ENCODE measurements at regions not wholly inside any gene's neighbourhood (a gene's known extent, or its start where the extent isn't known, plus 50 kb on each side); places are given as distances from the start of the nearest gene placed in this dataset.

- TF ChIP-seq GLIS3 (CRISPR knock-in tag; IDR thresholded peaks at IDR 0.05) (no peak), ZNF8 (CRISPR knock-in tag; IDR thresholded peaks at IDR 0.05) (no peak), ZNF70 (CRISPR knock-in tag; IDR thresholded peaks at IDR 0.05) (no peak), RARB (CRISPR knock-in tag; IDR thresholded peaks at IDR 0.05) (no peak), ZFP3 (CRISPR knock-in tag; IDR thresholded peaks at IDR 0.05) (no peak), TSHZ2 (CRISPR knock-in tag; IDR thresholded peaks at IDR 0.05) (no peak)
Measured at GRCh38 chr18:76685860-76686259, 136.5 kb upstream of the ZNF236 start.

All from SK-N-SH treated with all-trans-retinoic acid at 6 μM for 48 hours (cell line).